DND-41 (cell line): ENCODE measurements at regions not wholly inside any gene's neighbourhood (a gene's known extent, or its start where the extent isn't known, plus 50 kb on each side); places are given as distances from the start of the nearest gene placed in this dataset.
A peak's percentile ranks its signal among the peaks of the same experiment; 100 is the strongest.

Experiments
- ATAC-seq: fragments of 200-7000 bp; cut with Tn5 transposase; 3 replicates; pipeline ENCODE4 v1.9.1; 2021; ENCODE audit warnings: low read depth; ENCODE audit not compliant: insufficient read depth
- DNase-seq: peaks from one replicate; pipeline ENCODE4 v3.0.0-alpha.2; 2020
- H2AFZ ChIP-seq: 2 replicates; pipeline ENCODE4 v1.6.0; 2012; ENCODE audit warnings: low read depth, low read length
- H3K27ac ChIP-seq: 2 replicates; pipeline ENCODE4 v1.5.1; 2012; ENCODE audit warnings: low read length, inconsistent platforms
- H3K27me3 ChIP-seq: fragments of 200-600 bp; sonication (generic); 2 replicates; pipeline ENCODE4 v1.6.0; 2012; ENCODE audit warnings: low read length, mild to moderate bottlenecking, inconsistent platforms; ENCODE audit not compliant: insufficient read depth, poor library complexity
- H3K36me3 ChIP-seq: 2 replicates; pipeline ENCODE4 v1.5.1; 2012; ENCODE audit warnings: low read length, inconsistent platforms; ENCODE audit not compliant: insufficient read depth
- H3K4me1 ChIP-seq: 2 replicates; pipeline ENCODE4 v1.5.1; 2012; ENCODE audit warnings: mild to moderate bottlenecking, low read length; ENCODE audit not compliant: insufficient read depth
- H3K4me2 ChIP-seq: 2 replicates; pipeline ENCODE4 v1.6.0; 2012; ENCODE audit warnings: mild to moderate bottlenecking, moderate library complexity, low read length, inconsistent platforms; ENCODE audit not compliant: insufficient read depth
- H3K4me3 ChIP-seq, 2 experiments: fragments of 200-600 bp in 1 of 2; shearing (Covaris generic) in 1 of 2; 2 replicates each; pipeline ENCODE4 v1.5.1; 2012 to 2016; ENCODE audit warnings: inconsistent platforms in 2 of 2, low read length in 2 of 2, mild to moderate bottlenecking in 2 of 2, low read depth in 1 of 2, moderate library complexity in 1 of 2
- H3K79me2 ChIP-seq: 2 replicates; pipeline ENCODE4 v1.6.0; 2012; ENCODE audit warnings: low read length, inconsistent platforms; ENCODE audit not compliant: insufficient read depth
- H3K9ac ChIP-seq: 2 replicates; pipeline ENCODE4 v1.6.0; 2012; ENCODE audit warnings: low read depth, mild to moderate bottlenecking, inconsistent platforms, low read length, moderate library complexity
- H3K9me3 ChIP-seq: 2 replicates; pipeline ENCODE4 v1.5.1; 2012; ENCODE audit warnings: low read length, moderate library complexity, mild to moderate bottlenecking, inconsistent platforms; ENCODE audit not compliant: insufficient read depth, severe bottlenecking
- H4K20me1 ChIP-seq: 2 replicates; pipeline ENCODE4 v1.6.0; 2012; ENCODE audit warnings: low read length; ENCODE audit not compliant: insufficient read depth
- EZH2 ChIP-seq: IDR thresholded peaks from 3 replicates; pipeline ENCODE4 v1.6.1; 2012; ENCODE audit warnings: borderline replicate concordance, low read depth, mild to moderate bottlenecking, moderate library complexity, low read length, inconsistent platforms; ENCODE audit not compliant: severe bottlenecking
- TF ChIP-seq, protein P1 (sequence below): IDR thresholded peaks from 2 replicates; pipeline ENCODE4 v1.5.1; 2012; ENCODE audit warnings: borderline replicate concordance, low read length, moderate library complexity, mild to moderate bottlenecking; ENCODE audit not compliant: poor library complexity, severe bottlenecking; ENCODE audit errors: extremely low read depth

DNA sequence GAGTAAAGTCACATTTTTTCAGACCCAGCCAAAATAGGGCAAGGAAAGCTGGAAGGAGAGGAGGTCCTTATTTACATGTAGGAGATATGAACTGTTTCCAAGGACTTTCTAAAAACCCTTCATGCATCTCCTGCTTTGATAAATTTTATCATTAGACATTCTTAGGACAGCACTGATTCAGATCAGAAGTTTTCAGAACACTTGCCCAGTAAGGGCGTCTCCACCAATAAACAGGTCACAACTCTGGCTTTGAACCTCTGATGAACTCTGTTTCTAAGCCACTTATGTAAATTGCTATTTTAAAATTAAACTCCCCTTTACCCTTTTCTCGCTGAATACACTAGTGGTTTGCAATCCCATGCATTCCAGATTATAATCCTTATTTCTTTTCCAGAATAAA lies 505.3 kb upstream of the SLIT2 start:
- H3K4me2 ChIP-seq: no peak overlapping the region

GRCh38 chr4:19743115-19743638 lies 508.5 kb upstream of the SLIT2 start:
- Histone ChIP-seq H3K4me2 (no peak overlapping the region), H3K4me3 (no peak overlapping the region), H3K4me1 (peaks cover 17% of the 10 kb centered on the region), H3K27me3 (no peaks in the 10 kb centered on the region), H3K9me3 (no peaks in the 10 kb centered on the region), H3K27ac (no peak overlapping the region), H3K9ac (no peak overlapping the region), H2AFZ (no peak overlapping the region), H4K20me1 (no peaks in the 10 kb centered on the region), H3K36me3 (no peaks in the 10 kb centered on the region), H3K79me2 (no peaks in the 10 kb centered on the region)
- ATAC-seq: no peak
- TF ChIP-seq EZH2: no peak
- TF ChIP-seq, protein P1, sequence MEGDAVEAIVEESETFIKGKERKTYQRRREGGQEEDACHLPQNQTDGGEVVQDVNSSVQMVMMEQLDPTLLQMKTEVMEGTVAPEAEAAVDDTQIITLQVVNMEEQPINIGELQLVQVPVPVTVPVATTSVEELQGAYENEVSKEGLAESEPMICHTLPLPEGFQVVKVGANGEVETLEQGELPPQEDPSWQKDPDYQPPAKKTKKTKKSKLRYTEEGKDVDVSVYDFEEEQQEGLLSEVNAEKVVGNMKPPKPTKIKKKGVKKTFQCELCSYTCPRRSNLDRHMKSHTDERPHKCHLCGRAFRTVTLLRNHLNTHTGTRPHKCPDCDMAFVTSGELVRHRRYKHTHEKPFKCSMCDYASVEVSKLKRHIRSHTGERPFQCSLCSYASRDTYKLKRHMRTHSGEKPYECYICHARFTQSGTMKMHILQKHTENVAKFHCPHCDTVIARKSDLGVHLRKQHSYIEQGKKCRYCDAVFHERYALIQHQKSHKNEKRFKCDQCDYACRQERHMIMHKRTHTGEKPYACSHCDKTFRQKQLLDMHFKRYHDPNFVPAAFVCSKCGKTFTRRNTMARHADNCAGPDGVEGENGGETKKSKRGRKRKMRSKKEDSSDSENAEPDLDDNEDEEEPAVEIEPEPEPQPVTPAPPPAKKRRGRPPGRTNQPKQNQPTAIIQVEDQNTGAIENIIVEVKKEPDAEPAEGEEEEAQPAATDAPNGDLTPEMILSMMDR: no peak
- no peak for DNase-seq

More for the DNA sequence above, 505.3 kb upstream of the SLIT2 start:
- ATAC-seq (no peak), DNase-seq (no peak)
- Histone ChIP-seq H3K79me2 (no peaks in the 10 kb centered on the region), H4K20me1 (no peaks in the 10 kb centered on the region), H3K27me3 (no peaks in the 10 kb centered on the region), H3K4me1 (no peaks in the 10 kb centered on the region), H3K9me3 (no peaks in the 10 kb centered on the region), H3K4me3 (no peak overlapping the region), H3K27ac (no peak overlapping the region), H2AFZ (no peak overlapping the region; the same call in 1 of the 2 replicates), H3K9ac (no peak overlapping the region), H3K36me3 (no peaks in the 10 kb centered on the region)
- TF ChIP-seq, protein P1: no peak
- no peak for TF ChIP-seq EZH2

DNA sequence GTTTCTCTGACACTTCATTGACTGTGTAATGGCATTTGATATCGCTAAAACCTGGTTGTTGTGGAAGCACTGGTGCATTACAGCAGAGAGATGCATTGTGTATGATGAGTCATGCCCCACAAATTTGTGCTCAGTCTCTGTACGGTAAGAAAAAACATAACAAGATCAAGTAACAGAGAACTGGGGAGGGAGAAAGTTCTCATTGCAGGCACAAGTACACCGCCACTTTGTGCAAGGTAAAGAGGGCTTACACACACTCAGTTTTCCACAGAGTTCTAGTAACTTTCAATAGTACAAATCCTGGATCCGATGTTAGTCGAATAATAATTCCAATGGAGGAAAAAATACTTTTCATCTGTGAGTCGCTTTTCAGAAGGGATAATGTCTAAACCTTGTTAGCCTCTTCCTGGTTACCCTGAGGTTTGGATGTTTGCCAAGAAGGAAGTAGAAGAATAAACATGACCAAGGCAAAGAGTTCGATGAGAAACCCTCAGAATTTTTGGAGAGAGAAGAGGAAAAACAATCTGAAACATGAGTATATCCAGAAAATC lies 512.5 kb upstream of the SLIT2 start:
- no peaks in the 10 kb centered on the region for H4K20me1 ChIP-seq
- peak; percentile 89 for ATAC-seq
- H3K36me3 ChIP-seq: no peaks in the 10 kb centered on the region
- peaks cover 17% of the 10 kb centered on the region for H3K4me1 ChIP-seq
- H3K79me2 ChIP-seq: no peaks in the 10 kb centered on the region
- no peaks in the 10 kb centered on the region for H3K9me3 ChIP-seq
- peak; percentile 52 for DNase-seq
- H2AFZ ChIP-seq: peak overlapping the region; percentile 29; the same call in 1 of the 2 replicates
- TF ChIP-seq, protein P1: no peak
- no peak for TF ChIP-seq EZH2
- H3K27me3 ChIP-seq: no peaks in the 10 kb centered on the region
- H3K27ac ChIP-seq: 0 out of 2 replicates have a peak overlapping the region, but pooled peaks have one; percentile 5
- H3K9ac ChIP-seq: no peak overlapping the region
- H3K4me3 ChIP-seq: no peak overlapping the region
- H3K4me2 ChIP-seq: no peak overlapping the region
